Breast epithelium (tissue), 3 donors: ENCODE measurements at regions not wholly inside any gene's neighbourhood (a gene's known extent, or its start where the extent isn't known, plus 50 kb on each side); places are given as distances from the start of the nearest gene placed in this dataset.

Experiments
- POLR2AphosphoS5 ChIP-seq, 3 donors: sonication (generic); formaldehyde crosslinking; IDR thresholded peaks; one replicate each; pipeline ENCODE4 v1.6.1; 2017; ENCODE audit warnings: antibody characterized with exemption in 3 of 3
- TF ChIP-seq, protein P1 (sequence below), 3 donors: fragments of 450-650 bp; IDR thresholded peaks; one replicate each; pipeline ENCODE4 v1.5.1; 2016 to 2017; ENCODE audit warnings: antibody characterized with exemption in 3 of 3, mild to moderate bottlenecking in 3 of 3, moderate library complexity in 3 of 3

DNA sequence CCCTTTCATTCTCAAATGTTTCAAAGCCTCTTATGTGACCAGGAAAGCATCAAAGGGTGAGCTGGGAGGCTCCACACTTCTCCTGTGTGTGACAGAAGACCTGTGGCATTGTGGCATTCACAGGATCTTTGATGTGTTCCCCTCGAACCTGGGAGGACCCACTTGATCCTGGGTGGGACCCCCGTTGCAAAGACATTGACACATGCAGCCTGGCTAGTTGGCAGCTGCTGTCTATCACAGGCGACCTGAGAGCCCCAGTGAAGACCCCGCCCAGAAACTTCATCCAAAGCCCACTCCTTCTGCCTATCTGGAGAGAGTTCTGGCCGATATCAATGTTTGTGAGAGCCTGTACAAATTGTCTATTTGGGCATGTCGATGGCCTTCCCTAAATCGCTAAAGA, 140.4 kb upstream of the ATP2B2 start:
- TF ChIP-seq POLR2AphosphoS5 (IDR thresholded peaks at IDR 0.05) = no peak
- TF ChIP-seq, protein P1, sequence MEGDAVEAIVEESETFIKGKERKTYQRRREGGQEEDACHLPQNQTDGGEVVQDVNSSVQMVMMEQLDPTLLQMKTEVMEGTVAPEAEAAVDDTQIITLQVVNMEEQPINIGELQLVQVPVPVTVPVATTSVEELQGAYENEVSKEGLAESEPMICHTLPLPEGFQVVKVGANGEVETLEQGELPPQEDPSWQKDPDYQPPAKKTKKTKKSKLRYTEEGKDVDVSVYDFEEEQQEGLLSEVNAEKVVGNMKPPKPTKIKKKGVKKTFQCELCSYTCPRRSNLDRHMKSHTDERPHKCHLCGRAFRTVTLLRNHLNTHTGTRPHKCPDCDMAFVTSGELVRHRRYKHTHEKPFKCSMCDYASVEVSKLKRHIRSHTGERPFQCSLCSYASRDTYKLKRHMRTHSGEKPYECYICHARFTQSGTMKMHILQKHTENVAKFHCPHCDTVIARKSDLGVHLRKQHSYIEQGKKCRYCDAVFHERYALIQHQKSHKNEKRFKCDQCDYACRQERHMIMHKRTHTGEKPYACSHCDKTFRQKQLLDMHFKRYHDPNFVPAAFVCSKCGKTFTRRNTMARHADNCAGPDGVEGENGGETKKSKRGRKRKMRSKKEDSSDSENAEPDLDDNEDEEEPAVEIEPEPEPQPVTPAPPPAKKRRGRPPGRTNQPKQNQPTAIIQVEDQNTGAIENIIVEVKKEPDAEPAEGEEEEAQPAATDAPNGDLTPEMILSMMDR (IDR thresholded peaks at IDR 0.05) = no peak
